Neural cell (in vitro differentiated cells): ENCODE measurements at regions not wholly inside any gene's neighbourhood (a gene's known extent, or its start where the extent isn't known, plus 50 kb on each side); places are given as distances from the start of the nearest gene placed in this dataset.

Experiments used
- H2AFZ ChIP-seq: fragments of 200-600, 300-800 bp; sonication (generic), shearing (Covaris generic); 2 replicates; pipeline ENCODE4 v1.6.0; 2014; ENCODE audit warnings: low read depth, mild to moderate bottlenecking, antibody characterized with exemption, low read length, moderate library complexity
- H3F3A ChIP-seq: fragments of 200-600 bp; shearing (Covaris generic); 2 replicates; pipeline ENCODE4 v1.6.1; 2016; ENCODE audit warnings: mild to moderate bottlenecking, moderate library complexity, mixed read lengths, antibody characterized with exemption, low read length; ENCODE audit not compliant: insufficient read depth, poor library complexity, severe bottlenecking
- H3K27ac ChIP-seq: fragments of 200-600, 300-800 bp; sonication (generic), shearing (Covaris generic); 2 replicates; pipeline ENCODE4 v1.5.1; 2014; ENCODE audit warnings: mild to moderate bottlenecking, low read length, moderate library complexity
- H3K27me3 ChIP-seq: fragments of 300-800, 200-600 bp; sonication (generic), shearing (Covaris generic); 2 replicates; pipeline ENCODE4 v1.6.0; 2014; ENCODE audit warnings: mild to moderate bottlenecking, low read depth, low read length, moderate library complexity; ENCODE audit not compliant: insufficient read depth
- H3K36me3 ChIP-seq: fragments of 300-800, 200-600 bp; sonication (generic), shearing (Covaris generic); 2 replicates; pipeline ENCODE4 v1.5.1; 2014; ENCODE audit warnings: mild to moderate bottlenecking, antibody characterized with exemption, low read length, moderate library complexity; ENCODE audit not compliant: insufficient read depth
- H3K4me2 ChIP-seq: fragments of 300-800, 200-600 bp; sonication (generic), shearing (Covaris generic); 2 replicates; pipeline ENCODE4 v1.6.0; 2014; ENCODE audit warnings: mild to moderate bottlenecking, low read length
- H3K4me3 ChIP-seq: fragments of 300-800, 200-600 bp; sonication (generic), shearing (Covaris generic); 2 replicates; pipeline ENCODE4 v1.5.1; 2014; ENCODE audit warnings: mild to moderate bottlenecking, low read length, moderate library complexity
- H3K79me2 ChIP-seq: fragments of 200-600 bp; shearing (Covaris generic); replicated peaks from 2 replicates; pipeline ENCODE4 v1.6.0; 2014; ENCODE audit warnings: mild to moderate bottlenecking, low read length, moderate library complexity; ENCODE audit not compliant: insufficient read depth
- H3K9ac ChIP-seq: fragments of 300-800, 200-600 bp; sonication (generic), shearing (Covaris generic); 2 replicates; pipeline ENCODE4 v1.6.1; 2016; ENCODE audit warnings: mild to moderate bottlenecking, low read length, mixed read lengths
- H3K9me2 ChIP-seq: fragments of 200-600 bp; shearing (Covaris generic); 2 replicates; pipeline ENCODE4 v1.6.1; 2016; ENCODE audit warnings: mild to moderate bottlenecking, low read length, mixed read lengths; ENCODE audit not compliant: insufficient read depth
- H3K9me3 ChIP-seq: fragments of 200-600, 300-800 bp; sonication (generic), shearing (Covaris generic); 2 replicates; pipeline ENCODE4 v1.6.1; 2016; ENCODE audit warnings: mild to moderate bottlenecking, mixed run types, low read length, moderate library complexity, mixed read lengths
- H4K20me1 ChIP-seq: fragments of 200-600 bp; shearing (Covaris generic); 2 replicates; pipeline ENCODE4 v1.6.1; 2016; ENCODE audit warnings: mild to moderate bottlenecking, mixed run types; ENCODE audit not compliant: insufficient read depth
- CTCF ChIP-seq: fragments of 450-650 bp; IDR thresholded peaks from 2 replicates; pipeline ENCODE4 v1.5.1; 2014; ENCODE audit warnings: antibody characterized with exemption, mild to moderate bottlenecking, moderate library complexity; ENCODE audit not compliant: poor library complexity, severe bottlenecking
- EP300 ChIP-seq: fragments of 450-650 bp; conservative IDR thresholded peaks from 2 replicates; pipeline ENCODE4 v1.6.1; 2014; ENCODE audit warnings: antibody characterized with exemption, mild to moderate bottlenecking, moderate library complexity; ENCODE audit not compliant: poor library complexity, severe bottlenecking
- EZH2 ChIP-seq: fragments of 200-600, 300-800 bp; shearing (Covaris generic), sonication (generic); IDR thresholded peaks from 2 replicates; pipeline ENCODE4 v1.6.1; 2014; ENCODE audit warnings: antibody characterized with exemption, low read length, borderline replicate concordance, mild to moderate bottlenecking; ENCODE audit not compliant: insufficient read depth, poor library complexity, severe bottlenecking
- MXI1 ChIP-seq: fragments of 450-650 bp; conservative IDR thresholded peaks from 2 replicates; pipeline ENCODE4 v1.6.1; 2014; ENCODE audit warnings: antibody characterized with exemption, mild to moderate bottlenecking; ENCODE audit not compliant: poor library complexity, severe bottlenecking
- POLR2AphosphoS5 ChIP-seq: IDR thresholded peaks from 2 replicates; pipeline ENCODE4 v1.6.1; 2012
- RAD21 ChIP-seq: fragments of 450-650 bp; conservative IDR thresholded peaks from 2 replicates; pipeline ENCODE4 v1.6.1; 2014; ENCODE audit warnings: antibody characterized with exemption, mild to moderate bottlenecking, moderate library complexity
- REST ChIP-seq: IDR thresholded peaks from 2 replicates; pipeline ENCODE4 v1.6.1; 2012; ENCODE audit warnings: borderline replicate concordance
- SMC3 ChIP-seq: fragments of 450-650 bp; conservative IDR thresholded peaks from 2 replicates; pipeline ENCODE4 v1.6.1; 2014; ENCODE audit warnings: antibody characterized with exemption, mild to moderate bottlenecking, moderate library complexity; ENCODE audit not compliant: poor library complexity
- TAF1 ChIP-seq: IDR thresholded peaks from 2 replicates; pipeline ENCODE4 v1.6.1; 2012; ENCODE audit warnings: low read depth

DNA sequence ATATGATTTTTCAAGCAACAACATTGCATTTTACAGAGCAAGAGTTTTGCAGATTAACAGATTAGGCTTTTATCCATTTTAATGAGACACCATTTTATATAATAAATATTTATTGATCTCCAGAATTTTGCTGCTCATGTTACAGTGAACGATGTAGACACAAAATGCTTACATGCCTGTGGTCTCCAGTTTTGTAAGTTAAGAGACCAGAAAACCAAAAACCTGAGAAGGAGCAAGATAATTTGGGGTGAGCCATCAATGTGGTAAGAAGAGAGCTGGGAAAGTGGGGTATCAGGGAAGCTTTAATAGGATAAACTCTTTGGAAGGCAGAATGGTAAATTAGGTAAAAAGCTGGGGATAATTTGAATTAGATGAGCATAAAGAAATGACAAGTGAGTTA, 2100.5 kb upstream of the PCDH20 start:
- Histone ChIP-seq H3K4me3 (no peak overlapping the region), H3K4me2 (no peak overlapping the region), H4K20me1 (no peaks in the 10 kb centered on the region), H2AFZ (no peak overlapping the region), H3K9me3 (no peaks in the 10 kb centered on the region), H3K79me2 (no peaks in the 10 kb centered on the region), H3F3A (no peaks in the 10 kb centered on the region), H3K27me3 (no peaks in the 10 kb centered on the region), H3K9ac (no peak overlapping the region), H3K27ac (no peak overlapping the region), H3K36me3 (no peaks in the 10 kb centered on the region), H3K9me2 (no peaks in the 10 kb centered on the region)
- TF ChIP-seq EP300, result no peak
- TF ChIP-seq MXI1, result no peak
- TF ChIP-seq EZH2, result no peak
- no peak for TF ChIP-seq SMC3
- no peak for TF ChIP-seq RAD21
- TF ChIP-seq TAF1, result no peak

- Histone ChIP-seq H3K4me2 (no peak overlapping the region), H3K9me2 (no peaks in the 10 kb centered on the region), H3K27ac (no peak overlapping the region), H3K79me2 (no peaks in the 10 kb centered on the region), H3K9me3 (no peaks in the 10 kb centered on the region), H3K36me3 (no peaks in the 10 kb centered on the region), H3K4me3 (no peak overlapping the region), H2AFZ (no peak overlapping the region), H3K27me3 (no peaks in the 10 kb centered on the region), H3K9ac (no peak overlapping the region), H3F3A (no peaks in the 10 kb centered on the region), H4K20me1 (no peaks in the 10 kb centered on the region)
- no peak for TF ChIP-seq REST
- TF ChIP-seq EZH2, result no peak
- no peak for TF ChIP-seq POLR2AphosphoS5
- no peak for TF ChIP-seq MXI1
- TF ChIP-seq TAF1, result no peak
- TF ChIP-seq RAD21, result no peak
- no peak for TF ChIP-seq EP300
- no peak for TF ChIP-seq SMC3
- no peak for TF ChIP-seq CTCF
Observed at GRCh38 chr13:63514886-63515285, 2099.2 kb upstream of the PCDH20 start.
